ENCODE measurements at regions not wholly inside any gene's neighbourhood (a gene's known extent, or its start where the extent isn't known, plus 50 kb on each side); places are given as distances from the start of the nearest gene placed in this dataset.

- Histone ChIP-seq H3K9me2 (replicated peaks; ENCODE audit: insufficient read depth, low read length) (no peaks in the 10 kb centered on the region), H3K9me3 (ENCODE audit: insufficient read depth, low read length) (no peaks in the 10 kb centered on the region), H3K9ac (ENCODE audit: low read length) (no peak overlapping the region), H3K36me3 (ENCODE audit: low read length) (no peaks in the 10 kb centered on the region), H3K27me3 (ENCODE audit: low read length) (no peaks in the 10 kb centered on the region), H3K4me3 (ENCODE audit: insufficient read depth, low read length, poor library complexity, severe bottlenecking) (no peak overlapping the region), H3K4me2 (ENCODE audit: low read depth, low read length, poor library complexity, severe bottlenecking) (no peak overlapping the region), H3K27ac (ENCODE audit: low read depth, low read length) (no peak overlapping the region), H2AFZ (ENCODE audit: low read depth, low read length, severe bottlenecking) (no peak overlapping the region), H4K20me1 (ENCODE audit: low read depth, low read length) (no peaks in the 10 kb centered on the region), H3F3A (ENCODE audit: insufficient read depth) (no peaks in the 10 kb centered on the region), H3K79me2 (ENCODE audit: insufficient read depth, low read length) (no peaks in the 10 kb centered on the region)
- no peak for TF ChIP-seq EZH2phosphoT487 (conservative IDR thresholded peaks at IDR 0.05; ENCODE audit: low read length)
- TF ChIP-seq, protein P1, sequence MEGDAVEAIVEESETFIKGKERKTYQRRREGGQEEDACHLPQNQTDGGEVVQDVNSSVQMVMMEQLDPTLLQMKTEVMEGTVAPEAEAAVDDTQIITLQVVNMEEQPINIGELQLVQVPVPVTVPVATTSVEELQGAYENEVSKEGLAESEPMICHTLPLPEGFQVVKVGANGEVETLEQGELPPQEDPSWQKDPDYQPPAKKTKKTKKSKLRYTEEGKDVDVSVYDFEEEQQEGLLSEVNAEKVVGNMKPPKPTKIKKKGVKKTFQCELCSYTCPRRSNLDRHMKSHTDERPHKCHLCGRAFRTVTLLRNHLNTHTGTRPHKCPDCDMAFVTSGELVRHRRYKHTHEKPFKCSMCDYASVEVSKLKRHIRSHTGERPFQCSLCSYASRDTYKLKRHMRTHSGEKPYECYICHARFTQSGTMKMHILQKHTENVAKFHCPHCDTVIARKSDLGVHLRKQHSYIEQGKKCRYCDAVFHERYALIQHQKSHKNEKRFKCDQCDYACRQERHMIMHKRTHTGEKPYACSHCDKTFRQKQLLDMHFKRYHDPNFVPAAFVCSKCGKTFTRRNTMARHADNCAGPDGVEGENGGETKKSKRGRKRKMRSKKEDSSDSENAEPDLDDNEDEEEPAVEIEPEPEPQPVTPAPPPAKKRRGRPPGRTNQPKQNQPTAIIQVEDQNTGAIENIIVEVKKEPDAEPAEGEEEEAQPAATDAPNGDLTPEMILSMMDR (IDR thresholded peaks at IDR 0.05; ENCODE audit: insufficient read depth, low read length, poor library complexity, severe bottlenecking): no peak
Measured at GRCh38 chr4:148717988-148718387, 275.8 kb upstream of the NR3C2 start.

- H3K36me3 ChIP-seq (ENCODE audit: low read length): no peaks in the 10 kb centered on the region
- no peak overlapping the region for H2AFZ ChIP-seq (ENCODE audit: low read depth, low read length, severe bottlenecking)
- no peaks in the 10 kb centered on the region for H3F3A ChIP-seq (ENCODE audit: insufficient read depth)
- no peak overlapping the region for H3K4me2 ChIP-seq (ENCODE audit: low read depth, low read length, poor library complexity, severe bottlenecking)
- H3K27ac ChIP-seq (ENCODE audit: low read depth, low read length): no peak overlapping the region
- H4K20me1 ChIP-seq (ENCODE audit: low read depth, low read length): no peaks in the 10 kb centered on the region
- H3K9me3 ChIP-seq (ENCODE audit: insufficient read depth, low read length): no peaks in the 10 kb centered on the region
- H3K27me3 ChIP-seq (ENCODE audit: low read length): no peaks in the 10 kb centered on the region
- H3K79me2 ChIP-seq (ENCODE audit: insufficient read depth, low read length): no peaks in the 10 kb centered on the region
- H3K9me2 ChIP-seq (replicated peaks; ENCODE audit: insufficient read depth, low read length): no peaks in the 10 kb centered on the region
- TF ChIP-seq EZH2phosphoT487 (conservative IDR thresholded peaks at IDR 0.05; ENCODE audit: low read length): no peak
- TF ChIP-seq, protein P1 (IDR thresholded peaks at IDR 0.05; ENCODE audit: insufficient read depth, low read length, poor library complexity, severe bottlenecking): no peak
- H3K4me3 ChIP-seq (ENCODE audit: insufficient read depth, low read length, poor library complexity, severe bottlenecking): no peak overlapping the region
- H3K9ac ChIP-seq (ENCODE audit: low read length): no peak overlapping the region
Measured at GRCh38 chr4:148716431-148717052, 274.3 kb upstream of the NR3C2 start.

DNA sequence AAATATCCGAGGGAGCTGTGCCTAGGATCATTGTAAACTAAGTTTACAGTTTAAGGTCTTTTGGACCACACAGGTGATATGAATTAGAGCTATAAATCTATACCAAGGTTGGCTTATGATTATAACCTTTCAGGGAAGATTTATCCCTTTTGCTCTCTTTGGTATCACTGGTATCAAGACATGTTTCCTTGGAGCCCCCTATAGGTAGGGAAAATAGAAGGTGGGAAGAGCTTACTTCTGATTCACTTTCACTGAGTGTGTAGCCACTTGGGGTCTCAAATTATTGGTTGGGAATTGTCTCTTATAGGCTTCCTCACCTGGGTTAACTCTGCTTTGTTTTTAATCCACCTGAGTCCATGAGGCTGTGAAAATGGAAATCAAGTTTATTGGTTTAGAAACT is 262.1 kb upstream of the NR3C2 start:
- no peaks in the 10 kb centered on the region for H3K27me3 ChIP-seq (ENCODE audit: low read length)
- TF ChIP-seq, protein P1 (IDR thresholded peaks at IDR 0.05; ENCODE audit: insufficient read depth, low read length, poor library complexity, severe bottlenecking): no peak
- no peak for TF ChIP-seq EZH2phosphoT487 (conservative IDR thresholded peaks at IDR 0.05; ENCODE audit: low read length)
- H3K36me3 ChIP-seq (ENCODE audit: low read length): no peaks in the 10 kb centered on the region
- no peak overlapping the region for H3K4me2 ChIP-seq (ENCODE audit: low read depth, low read length, poor library complexity, severe bottlenecking)
- H3K27ac ChIP-seq (ENCODE audit: low read depth, low read length): no peak overlapping the region
- no peaks in the 10 kb centered on the region for H3K9me2 ChIP-seq (replicated peaks; ENCODE audit: insufficient read depth, low read length)
- H2AFZ ChIP-seq (ENCODE audit: low read depth, low read length, severe bottlenecking): no peak overlapping the region
- H3K79me2 ChIP-seq (ENCODE audit: insufficient read depth, low read length): no peaks in the 10 kb centered on the region
- H4K20me1 ChIP-seq (ENCODE audit: low read depth, low read length): no peaks in the 10 kb centered on the region
- no peak overlapping the region for H3K4me3 ChIP-seq (ENCODE audit: insufficient read depth, low read length, poor library complexity, severe bottlenecking)
- H3F3A ChIP-seq (ENCODE audit: insufficient read depth): no peaks in the 10 kb centered on the region
- H3K9me3 ChIP-seq (ENCODE audit: insufficient read depth, low read length): peaks cover 6% of the 10 kb centered on the region; the same call in 1 of the 2 replicates
- H3K9ac ChIP-seq (ENCODE audit: low read length): no peak overlapping the region
